C4-2B (cell line): ENCODE measurements at regions not wholly inside any gene's neighbourhood (a gene's known extent, or its start where the extent isn't known, plus 50 kb on each side); places are given as distances from the start of the nearest gene placed in this dataset.

Experiments
- CTCF ChIP-seq: fragments of 450-650 bp; conservative IDR thresholded peaks from 2 replicates; pipeline ENCODE4 v1.5.1; 2017; ENCODE audit warnings: mild to moderate bottlenecking
- ZFX ChIP-seq: fragments of 450-650 bp; IDR thresholded peaks from 2 replicates; pipeline ENCODE4 v1.6.1; 2017

GRCh38 chr11:127972816-127973215, 614.5 kb downstream of the ETS1 start:
- TF ChIP-seq CTCF: no peak
- TF ChIP-seq ZFX: no peak
